ENCODE measurements at regions not wholly inside any gene's neighbourhood (a gene's known extent, or its start where the extent isn't known, plus 50 kb on each side); places are given as distances from the start of the nearest gene placed in this dataset.

DNA sequence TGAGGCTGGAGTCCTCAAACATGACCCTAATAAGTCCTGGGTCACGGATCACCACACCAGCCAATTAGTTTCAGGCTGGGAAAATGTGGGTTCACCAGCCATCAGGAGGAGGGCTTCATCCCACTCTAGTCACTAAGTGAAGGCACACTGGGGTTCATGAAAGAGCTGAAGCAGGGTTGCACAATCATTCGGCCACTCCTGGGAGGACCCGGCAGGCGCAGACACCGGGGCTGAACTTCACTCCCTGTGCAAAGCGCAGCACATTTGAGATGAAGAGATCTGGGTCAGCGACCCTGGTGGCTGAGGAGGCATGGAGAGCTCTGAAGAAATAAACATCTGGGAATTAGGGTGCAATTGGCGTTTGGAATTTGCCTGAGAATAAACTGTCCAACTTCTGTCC lies 684.4 kb upstream of the SALL3 start:
- DNase-seq (ENCODE audit: low spot score) = no peak
- TF ChIP-seq, protein P1, sequence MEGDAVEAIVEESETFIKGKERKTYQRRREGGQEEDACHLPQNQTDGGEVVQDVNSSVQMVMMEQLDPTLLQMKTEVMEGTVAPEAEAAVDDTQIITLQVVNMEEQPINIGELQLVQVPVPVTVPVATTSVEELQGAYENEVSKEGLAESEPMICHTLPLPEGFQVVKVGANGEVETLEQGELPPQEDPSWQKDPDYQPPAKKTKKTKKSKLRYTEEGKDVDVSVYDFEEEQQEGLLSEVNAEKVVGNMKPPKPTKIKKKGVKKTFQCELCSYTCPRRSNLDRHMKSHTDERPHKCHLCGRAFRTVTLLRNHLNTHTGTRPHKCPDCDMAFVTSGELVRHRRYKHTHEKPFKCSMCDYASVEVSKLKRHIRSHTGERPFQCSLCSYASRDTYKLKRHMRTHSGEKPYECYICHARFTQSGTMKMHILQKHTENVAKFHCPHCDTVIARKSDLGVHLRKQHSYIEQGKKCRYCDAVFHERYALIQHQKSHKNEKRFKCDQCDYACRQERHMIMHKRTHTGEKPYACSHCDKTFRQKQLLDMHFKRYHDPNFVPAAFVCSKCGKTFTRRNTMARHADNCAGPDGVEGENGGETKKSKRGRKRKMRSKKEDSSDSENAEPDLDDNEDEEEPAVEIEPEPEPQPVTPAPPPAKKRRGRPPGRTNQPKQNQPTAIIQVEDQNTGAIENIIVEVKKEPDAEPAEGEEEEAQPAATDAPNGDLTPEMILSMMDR (IDR thresholded peaks at IDR 0.05; ENCODE audit: extremely low read depth, insufficient read depth, missing control alignments) = no peak
- in situ Hi-C loops (cut with MboI; ENCODE audit: low pct_unique_long_range_greater_than_20kb, low sequenced_read_pairs, unreplicated experiment) = no loop called here

DNA sequence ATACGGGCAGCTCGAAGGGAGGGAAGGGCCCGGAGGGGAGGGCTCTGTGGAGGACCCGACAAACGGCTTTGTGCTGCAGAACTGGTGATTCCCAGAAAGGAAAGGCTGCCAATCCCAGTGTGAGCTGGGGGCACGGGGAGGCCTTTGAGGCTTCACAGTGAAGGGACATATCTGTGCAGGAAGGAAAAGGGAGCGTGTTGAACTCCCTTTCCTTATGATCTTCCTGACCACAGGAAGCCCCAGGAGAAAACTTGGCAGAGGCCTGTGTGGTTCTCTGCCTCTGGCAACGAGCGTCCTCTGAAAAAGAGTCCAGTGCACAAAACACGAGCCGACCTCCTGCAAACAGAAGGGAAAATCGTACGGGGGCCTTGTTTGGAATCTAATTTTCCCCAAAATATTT lies 683.5 kb upstream of the SALL3 start:
- DNase-seq (ENCODE audit: low spot score) = no peak
- TF ChIP-seq, protein P1 (IDR thresholded peaks at IDR 0.05; ENCODE audit: extremely low read depth, insufficient read depth, missing control alignments) = no peak
- in situ Hi-C loops (cut with MboI; ENCODE audit: low pct_unique_long_range_greater_than_20kb, low sequenced_read_pairs, unreplicated experiment) = no loop called here

DNA sequence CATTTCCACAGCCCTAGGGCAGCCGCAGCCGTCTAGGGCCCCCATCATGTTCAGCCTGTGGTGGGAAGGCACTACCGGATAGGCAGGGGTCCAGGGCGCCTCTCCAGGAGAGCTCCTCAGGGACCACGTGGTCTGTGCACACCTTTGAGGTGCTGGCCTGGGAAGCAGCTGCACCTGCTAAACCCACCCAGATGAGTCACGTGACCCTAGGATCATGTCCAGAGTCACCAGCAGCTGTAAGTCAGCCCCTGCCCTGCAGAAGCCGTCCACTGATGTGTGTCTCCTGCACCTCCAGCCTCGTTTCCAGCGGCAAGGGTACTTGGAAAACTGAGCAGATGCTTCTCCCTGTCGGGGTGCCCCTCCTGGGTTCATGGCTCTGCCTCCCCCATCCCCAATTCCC lies 682.6 kb upstream of the SALL3 start:
- in situ Hi-C loops (cut with MboI; ENCODE audit: low pct_unique_long_range_greater_than_20kb, low sequenced_read_pairs, unreplicated experiment) = no loop called here
- no peak for DNase-seq (ENCODE audit: low spot score)
- TF ChIP-seq, protein P1 (IDR thresholded peaks at IDR 0.05; ENCODE audit: extremely low read depth, insufficient read depth, missing control alignments) = no peak

DNA sequence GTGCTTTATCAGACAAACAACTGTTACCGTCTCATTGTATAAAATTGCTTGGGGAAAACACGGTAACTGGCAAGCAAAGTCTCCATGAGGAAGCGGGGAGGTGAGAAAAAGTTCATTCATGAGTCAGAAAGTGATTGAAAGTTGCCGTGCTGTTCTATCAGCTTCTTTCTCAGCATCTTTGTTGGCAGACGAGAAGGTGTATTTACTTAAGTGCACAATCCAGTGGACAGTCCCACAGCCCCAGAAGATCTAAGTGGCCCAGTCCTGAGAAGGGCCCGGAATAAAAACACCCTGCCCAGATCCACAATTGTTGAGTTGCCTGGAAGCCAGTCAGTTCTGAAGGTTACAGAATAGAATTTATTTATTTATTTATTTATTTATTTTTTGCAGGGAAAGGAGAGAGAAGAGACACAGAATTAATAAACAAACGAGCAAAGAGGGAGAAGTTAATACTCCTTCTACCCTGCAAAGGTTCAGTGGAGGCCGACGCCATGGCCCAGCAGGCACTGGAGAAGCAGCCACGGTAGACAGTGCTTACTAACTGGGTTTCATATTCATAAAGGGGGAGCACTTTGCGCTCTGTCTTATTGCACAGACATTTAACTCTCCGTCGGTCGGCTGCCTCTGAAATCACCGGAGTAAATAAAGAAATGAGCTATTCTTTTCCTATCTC lies 676.0 kb upstream of the SALL3 start:
- TF ChIP-seq, protein P1 (IDR thresholded peaks at IDR 0.05; ENCODE audit: extremely low read depth, insufficient read depth, missing control alignments) = no peak

DNA sequence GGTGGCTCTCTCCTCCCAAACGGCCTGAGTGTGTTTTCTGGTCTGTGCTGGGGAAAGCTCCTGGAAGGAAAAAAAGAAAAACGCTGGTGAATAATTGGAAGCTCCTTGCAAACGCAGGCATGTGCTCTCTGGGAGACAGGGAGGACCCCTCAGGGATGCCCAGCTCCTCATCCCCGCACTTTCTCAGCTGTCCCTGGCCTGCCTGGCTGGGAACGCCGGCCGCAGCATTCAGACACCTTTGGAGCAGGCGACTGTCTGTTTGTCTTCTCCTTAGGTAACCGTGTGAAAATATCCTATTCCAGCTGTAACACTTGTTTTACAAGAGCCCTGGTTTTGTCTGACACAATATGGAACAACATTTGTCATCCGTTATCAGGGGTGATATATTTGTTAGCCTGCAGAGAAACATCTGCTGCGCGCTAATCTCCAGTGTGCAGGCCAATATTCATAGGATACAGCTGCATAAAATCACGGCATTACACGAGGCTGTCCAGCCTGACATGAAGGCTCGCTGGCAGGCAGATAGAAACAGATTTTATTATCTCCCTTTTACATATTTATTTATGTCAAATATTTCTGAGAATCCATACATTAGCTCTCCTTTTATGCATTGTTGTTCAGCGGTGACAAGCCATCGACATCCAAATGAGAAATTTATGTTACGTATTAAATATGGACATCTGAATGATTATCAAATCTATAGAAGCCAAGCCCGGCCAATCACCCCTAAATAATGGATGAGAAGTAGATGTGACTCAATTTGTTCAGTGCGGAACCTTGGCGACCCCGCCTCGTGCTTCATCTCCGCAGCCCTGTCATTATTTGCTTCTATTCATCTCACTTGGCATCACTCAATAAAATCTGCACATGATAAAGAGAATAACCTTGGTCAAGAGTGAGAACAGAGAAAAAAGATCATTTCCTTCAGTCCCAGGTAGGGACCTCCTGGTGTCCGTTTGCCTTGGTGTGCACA lies 675.1 kb upstream of the SALL3 start:
- DNase-seq (ENCODE audit: low spot score) = no peak
- TF ChIP-seq, protein P1 (IDR thresholded peaks at IDR 0.05; ENCODE audit: extremely low read depth, insufficient read depth, missing control alignments) = no peak
- in situ Hi-C loops (cut with MboI; ENCODE audit: low pct_unique_long_range_greater_than_20kb, low sequenced_read_pairs, unreplicated experiment) = no loop called here

More for the DNA sequence above, 676.0 kb upstream of the SALL3 start:
- no peak for DNase-seq (ENCODE audit: low spot score)
- in situ Hi-C loops (cut with MboI; ENCODE audit: low pct_unique_long_range_greater_than_20kb, low sequenced_read_pairs, unreplicated experiment) = no loop called here

DNA sequence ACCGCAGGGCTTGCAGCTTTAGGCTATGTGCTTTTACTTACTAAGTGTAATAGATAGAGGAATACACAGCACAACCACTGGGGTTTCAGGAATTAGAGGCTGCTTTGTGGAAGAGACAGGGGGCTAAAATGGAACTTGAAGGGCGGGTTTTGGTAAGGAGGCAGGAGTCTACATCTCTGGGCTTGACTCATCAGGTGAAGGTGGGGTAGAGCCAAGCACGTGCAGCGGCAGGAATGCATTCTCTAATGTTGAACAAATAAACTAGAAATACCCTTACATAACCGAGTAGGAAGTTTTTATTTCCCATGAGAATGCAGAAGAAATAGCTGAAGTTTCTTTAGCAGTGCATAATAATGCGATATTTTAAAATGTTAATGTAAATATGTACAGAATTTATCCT lies 673.8 kb upstream of the SALL3 start:
- in situ Hi-C loops (cut with MboI; ENCODE audit: low pct_unique_long_range_greater_than_20kb, low sequenced_read_pairs, unreplicated experiment) = no loop called here
- DNase-seq (ENCODE audit: low spot score) = no peak
- TF ChIP-seq, protein P1 (IDR thresholded peaks at IDR 0.05; ENCODE audit: extremely low read depth, insufficient read depth, missing control alignments) = no peak
